ENCODE measurements at regions not wholly inside any gene's neighbourhood (a gene's known extent, or its start where the extent isn't known, plus 50 kb on each side); places are given as distances from the start of the nearest gene placed in this dataset.

DNA sequence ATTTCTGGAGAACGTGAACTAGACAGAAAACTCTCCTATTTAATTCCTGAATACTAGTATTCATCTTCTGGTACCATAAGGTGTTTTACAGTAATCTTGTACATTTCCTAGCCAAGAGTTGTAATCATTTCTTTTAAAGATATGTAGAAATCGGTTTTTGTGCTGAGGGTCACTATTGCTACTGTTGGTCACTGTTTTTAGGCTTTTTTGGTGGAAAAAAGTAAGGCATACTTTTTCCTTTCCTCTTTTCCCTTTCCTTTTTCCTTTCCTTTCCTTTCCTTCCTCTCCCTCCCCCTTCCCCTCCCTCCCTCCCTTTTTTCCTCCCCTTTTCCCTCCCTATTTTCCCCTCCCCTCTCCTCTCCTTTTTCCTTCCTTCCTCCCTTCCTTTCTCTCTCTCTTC lies 706.4 kb upstream of the GOT2 start:
- DNase-seq: no peak

DNA sequence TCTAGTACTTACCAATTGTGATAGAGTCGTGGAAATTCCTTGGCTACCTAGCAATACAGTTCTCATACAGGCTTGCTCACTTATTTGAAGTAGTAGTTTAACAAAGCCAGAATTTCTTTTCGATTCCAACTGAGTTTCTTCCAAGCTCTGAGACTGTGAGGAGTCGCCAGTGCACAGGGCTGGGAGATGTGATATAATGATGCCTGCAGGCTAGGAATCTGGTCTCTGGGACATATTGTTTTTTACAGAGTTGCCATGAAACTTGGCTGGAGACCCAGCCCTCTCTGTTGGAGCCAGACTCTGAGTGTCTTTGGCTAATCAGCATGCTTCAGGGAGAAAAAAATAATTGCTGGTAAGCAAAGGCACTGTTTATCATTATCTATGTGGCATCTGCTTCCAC lies 698.8 kb upstream of the GOT2 start:
- DNase-seq: no peak

DNA sequence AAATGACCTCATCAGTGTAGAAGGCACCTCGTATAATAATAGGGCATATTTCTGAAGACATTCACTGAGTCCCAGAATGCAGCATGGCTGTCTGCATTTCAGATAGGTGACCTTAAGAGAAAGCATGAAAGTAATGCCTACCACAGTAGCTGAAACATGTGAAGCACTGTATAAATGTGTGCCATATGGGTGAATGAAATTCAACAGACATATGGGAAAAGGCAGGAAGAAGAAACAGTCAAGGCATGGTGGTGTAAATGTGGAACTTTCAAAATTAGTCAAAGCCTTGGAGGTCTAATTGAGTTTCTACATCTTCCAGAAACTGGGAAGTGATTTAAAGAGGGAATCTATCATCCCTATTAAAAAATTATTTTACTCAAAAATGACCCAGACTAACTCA lies 698.2 kb upstream of the GOT2 start:
- no peak for DNase-seq

DNA sequence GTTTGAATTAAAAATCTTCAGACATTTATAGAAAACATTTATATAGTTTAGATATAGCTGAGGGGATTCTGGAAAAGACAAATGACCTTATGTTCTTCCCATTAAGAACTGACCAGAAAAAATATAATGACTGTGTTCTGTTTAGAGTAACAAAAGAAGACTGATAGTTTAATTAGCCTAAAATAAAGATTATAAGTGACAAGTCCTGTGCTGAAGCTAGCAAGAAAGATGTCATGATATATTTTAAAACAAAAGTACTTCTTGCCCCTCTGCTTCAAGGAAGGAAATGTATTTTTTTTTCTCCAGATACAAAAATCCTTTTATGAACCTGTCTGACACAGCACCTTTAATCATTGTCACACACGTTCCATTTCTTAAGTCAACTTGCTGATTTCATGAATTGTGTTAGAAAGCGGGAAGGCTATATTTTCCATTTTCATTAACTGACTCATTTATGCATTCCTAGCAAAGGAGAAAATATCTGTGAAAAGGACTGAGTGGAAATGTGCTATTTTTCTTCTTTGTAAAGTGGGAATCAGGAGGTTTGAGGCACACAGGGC lies 690.7 kb upstream of the GOT2 start:
- no peak for DNase-seq

DNA sequence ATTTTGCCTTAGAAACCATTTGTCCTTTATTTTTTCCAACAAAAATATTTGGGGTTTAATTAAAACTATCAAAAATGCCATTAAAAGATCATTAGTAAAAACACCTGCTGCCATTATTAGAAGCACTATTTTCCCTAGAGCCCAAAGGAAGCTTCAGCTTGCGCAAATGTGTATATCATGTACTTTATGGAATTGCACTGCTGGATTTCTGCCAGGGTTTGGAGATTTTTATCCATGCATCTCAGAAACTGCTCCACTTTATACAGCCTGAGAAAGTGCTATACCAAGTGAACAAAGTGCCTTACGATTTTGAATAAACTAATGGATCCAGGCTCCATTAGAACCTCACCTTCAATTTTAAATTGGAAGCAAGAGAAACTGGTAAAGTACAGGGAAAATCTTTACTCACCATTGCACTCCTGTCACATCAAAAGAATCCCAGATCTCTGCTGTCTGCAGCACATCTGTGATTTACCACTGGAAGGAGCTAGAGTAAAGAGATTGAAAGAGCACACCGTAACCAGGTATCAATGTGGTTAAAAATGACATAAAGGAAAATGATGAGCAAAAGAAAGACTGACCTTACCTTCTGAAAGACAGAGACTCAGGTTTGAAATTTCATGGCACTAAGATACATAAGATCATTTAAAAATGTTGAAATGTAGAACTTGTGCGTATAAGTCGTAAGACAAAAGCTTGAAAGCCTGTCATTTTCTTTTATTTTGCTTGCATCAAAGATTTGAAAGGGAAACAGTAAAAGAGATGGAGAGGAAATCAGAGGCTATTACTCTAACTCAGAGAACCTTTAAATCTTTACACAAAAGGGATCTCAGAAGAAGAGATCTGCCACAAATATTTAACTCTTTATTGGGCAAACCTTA lies 678.1 kb upstream of the GOT2 start:
- no peak for DNase-seq

DNA sequence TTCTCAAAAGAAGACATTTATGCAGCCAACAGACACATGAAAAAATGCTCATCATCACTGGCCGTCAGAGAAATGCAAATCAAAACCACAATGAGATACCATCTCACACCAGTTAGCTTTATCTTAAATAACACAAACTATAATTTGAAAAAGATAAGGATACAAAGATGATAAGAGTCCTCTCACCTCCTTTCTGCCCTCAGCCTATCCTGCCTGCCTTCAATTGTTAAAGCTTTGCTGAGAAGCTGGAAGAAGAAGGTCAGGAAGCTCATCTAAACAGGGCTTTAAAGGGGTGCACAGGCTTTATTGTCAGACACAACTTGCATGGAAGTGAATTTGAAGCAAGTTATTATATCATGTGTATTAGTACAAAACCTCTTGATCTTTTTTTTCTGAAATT lies 676.3 kb upstream of the GOT2 start:
- no peak for DNase-seq

DNA sequence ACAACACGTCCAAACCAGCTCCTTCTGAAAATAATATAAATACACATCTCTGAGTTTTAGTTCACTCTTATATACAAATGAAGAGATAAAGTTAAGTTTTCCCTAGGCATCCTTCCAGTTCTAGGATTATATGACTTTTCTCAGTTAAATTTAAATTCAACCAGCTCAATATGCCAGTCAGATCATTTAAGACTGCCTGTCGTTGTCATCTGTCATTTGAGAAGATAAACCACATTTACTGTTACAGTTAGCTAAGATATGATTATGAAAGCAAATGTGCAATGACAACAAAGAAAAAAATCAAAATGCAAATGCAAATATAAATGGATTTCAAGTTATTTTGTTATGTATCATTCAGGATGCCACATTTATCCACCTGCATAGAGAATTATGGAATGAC lies 671.7 kb upstream of the GOT2 start:
- DNase-seq: no peak

DNA sequence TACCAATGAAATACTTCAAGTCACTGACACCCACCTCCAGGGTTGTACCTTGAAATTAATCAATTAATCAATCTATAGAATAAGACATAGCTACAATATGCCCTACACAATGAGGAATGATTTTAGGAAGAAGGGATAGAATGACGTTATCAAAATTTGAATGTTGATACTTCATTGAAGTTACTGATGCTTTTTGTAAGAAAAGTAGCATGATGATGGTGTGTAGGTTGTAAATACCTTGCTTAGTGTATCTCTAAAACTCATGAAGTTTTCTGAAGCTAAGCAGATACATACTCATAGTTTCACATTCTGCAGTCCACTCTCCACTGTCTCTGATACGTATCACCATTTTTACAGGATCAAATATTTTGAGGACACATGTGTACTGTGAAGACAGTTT lies 670.4 kb upstream of the GOT2 start:
- no peak for DNase-seq

DNA sequence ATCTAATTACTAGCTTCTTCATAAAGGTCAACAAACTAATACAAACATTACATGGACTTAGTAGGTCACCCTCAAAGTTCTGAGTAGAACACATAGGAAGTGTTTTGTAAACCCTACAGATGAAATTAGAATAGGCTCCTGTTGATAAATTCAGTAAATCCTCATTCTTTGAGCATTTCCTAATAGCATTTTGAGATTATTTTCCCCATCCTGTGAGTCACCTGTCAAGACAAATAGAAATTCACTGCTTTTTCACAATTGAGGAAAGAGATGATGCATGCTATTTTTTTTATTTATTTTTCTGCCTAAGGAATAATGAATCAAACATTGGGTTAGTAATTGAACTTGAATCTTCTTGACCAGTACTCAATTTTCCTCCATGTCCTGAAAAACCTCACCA lies 666.7 kb upstream of the GOT2 start:
- DNase-seq: no peak

DNA sequence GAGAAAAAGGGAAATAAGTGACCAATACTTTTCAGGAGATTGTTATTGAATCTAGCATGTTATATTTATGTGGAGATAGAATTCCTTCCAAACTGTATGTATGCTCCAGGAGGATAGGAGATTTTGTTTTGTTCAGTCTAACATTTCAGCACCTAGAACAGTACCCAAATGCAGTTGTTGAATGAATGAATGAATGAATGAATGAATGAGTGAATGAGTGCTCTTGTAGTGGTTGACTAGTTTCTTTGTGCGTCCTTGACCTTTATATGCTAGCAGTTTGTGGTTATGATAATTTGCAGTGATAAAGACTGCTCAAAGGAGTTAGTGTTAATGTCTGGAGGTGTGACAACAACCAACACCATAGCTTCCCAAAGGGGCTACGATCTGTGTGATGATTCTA lies 663.5 kb upstream of the GOT2 start:
- no peak for DNase-seq

DNA sequence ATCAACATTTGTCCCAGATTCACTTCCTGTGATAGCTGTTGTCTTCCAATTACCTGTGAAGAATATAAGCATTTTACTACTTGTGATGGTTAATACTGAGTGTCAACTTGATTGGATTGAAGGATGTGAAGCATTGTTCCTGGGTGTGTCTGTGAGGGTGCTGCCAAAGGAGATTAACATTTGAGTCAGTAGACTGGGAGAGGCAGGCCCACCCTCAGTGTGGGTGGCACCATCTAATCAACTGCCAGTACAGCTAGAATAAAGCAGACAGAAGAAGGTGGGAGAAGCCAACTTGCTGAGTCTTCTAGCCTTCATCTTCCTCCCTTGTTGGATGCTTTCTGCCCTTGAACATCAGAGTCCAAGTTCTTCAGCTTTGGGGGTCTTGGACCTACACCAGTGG lies 660.4 kb upstream of the GOT2 start:
- no peak for DNase-seq

DNA sequence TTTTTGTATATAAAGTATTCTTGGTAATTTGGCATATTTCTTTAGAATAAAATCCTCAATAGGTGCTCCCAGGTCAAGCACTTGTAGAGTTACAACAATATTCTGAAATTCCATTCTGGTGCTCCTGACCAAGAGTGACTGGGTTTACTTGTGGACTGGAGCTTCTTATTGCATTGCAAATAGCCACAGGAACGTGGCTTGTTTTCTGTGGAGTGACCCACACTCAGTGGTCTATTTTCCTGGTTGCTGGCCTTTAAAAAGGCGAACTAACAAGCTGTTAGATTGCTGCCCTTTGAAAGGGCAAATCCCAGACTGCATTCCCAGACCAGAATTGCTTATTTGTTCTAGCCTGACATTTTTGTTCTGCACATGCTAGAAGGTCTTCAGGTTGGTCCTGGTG lies 658.8 kb upstream of the GOT2 start:
- no peak for DNase-seq

DNA sequence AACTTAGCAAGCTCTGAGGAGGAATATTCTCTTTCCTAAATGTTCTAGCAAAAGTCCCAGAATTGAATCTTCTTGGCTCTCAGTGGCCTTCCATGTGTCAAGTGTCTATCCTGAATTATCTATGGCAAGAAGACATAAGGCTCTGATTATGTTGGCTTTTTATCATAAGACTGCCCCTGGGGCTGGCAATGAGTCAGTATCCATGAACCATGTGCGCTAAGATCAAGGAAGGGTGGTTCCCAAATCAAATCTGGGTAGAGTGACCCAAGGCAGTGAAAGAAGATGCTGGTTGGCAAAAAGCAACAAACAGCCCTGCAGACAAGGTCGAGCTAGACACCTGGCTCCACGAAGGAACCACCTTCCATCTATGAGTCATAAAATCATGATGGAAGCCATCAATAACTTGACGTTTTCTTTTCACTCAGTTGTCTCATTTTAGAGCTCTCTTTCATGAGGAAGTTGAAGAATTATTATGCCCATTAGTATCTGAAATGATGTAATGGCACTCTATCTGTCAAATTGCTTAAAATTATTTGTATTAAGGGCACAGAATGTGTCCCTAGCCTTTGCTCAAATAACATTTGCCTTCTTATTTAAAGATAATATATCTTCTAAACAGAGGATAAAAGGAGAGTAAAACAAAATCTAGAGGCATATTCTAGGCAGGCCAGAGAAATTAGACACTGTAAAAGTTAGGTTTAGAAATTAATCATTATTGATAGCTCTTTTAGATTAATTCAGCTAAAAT lies 657.7 kb upstream of the GOT2 start:
- no peak for DNase-seq

DNA sequence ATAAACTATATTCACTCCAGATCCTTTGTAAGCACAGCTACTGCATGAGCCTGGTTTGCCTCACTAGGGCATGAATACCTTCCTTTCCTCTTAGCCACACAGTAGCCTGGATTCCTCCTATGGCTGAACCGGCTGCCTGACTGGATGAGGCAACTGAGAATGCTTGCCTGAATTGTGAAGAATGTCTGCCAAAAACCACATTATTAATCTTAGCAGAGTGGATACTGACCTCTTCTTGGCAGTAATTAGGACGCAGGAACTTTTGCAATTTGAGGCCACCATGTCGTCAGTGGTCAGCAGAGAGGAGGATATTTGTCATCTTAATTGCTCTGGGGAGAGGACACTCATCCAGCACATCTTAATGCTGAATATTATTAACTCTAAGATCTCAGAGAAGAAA lies 651.8 kb upstream of the GOT2 start:
- DNase-seq: no peak

DNA sequence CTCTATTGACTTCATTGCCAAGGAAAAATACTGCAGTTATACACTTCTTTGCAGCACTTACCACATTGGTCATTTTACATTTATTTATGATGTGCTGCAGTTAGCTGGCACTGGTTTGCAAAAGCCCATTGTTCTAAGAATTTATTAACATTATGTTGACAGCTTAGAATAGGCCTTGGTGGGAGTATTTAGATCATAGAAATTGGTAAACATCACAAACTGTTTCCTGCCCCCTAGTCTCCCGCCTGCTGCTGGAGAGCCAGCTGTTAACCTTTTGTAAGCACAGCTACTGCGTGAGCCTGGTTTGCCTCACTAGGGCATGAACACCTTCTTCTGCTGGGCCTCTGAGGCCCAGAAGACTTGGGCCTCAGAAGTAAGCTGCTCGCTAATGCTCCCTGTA lies 651.4 kb upstream of the GOT2 start:
- no peak for DNase-seq

DNA sequence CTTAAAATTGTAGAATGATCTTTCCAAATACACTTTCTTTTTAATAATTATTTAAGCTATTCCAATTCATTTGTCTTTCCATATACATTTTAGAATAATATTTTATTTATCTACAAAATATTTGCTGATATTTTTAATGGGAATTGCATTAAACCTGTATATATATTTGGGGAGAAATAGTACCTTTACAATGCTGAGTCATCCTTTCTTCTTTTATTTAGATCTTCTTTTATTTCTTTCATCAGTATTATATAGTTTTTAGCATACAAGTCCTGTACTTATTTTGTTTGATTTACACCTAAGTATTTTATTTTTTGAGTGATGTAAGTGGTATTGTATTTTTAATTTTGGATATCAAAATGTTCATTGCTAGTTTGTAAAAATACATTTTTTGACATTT lies 639.5 kb upstream of the GOT2 start:
- DNase-seq: no peak

DNA sequence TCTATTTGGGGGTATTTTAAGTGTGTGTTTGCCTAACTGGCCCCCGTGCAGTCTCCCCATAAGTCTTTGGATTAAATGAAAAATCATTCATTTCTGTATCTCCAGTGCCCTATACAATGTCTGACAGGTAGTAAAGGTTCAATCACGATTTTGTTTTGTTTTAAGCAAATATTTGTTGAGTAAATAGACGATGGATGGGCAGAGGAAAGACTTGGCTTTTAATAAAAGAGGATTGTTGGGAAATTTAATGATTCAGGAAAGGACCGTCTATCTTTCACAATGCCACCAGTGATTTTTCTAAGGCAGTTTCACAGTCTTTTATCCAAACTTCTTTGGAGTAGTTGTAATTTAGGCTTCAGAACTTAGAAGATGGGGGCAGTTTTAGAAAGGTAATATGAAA lies 636.6 kb upstream of the GOT2 start:
- no peak for DNase-seq

DNA sequence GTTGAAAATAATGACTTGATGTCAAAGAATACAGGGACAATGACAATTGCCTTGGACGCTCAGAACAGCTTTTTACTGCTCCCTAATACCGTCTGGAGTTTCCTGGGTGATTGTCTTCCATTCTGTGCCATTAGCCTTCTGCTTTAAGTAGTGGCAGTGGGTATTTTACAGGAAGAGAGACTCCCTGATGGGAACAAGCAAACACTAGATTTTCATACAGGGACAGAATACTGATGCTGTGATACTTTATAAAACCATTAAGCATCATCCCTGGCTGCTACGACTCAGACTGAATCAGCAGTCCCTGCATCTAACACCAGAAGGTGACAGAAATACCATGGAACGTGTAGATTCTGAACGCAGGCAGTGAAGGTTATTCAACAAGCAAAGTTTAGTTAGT lies 635.4 kb upstream of the GOT2 start:
- no peak for DNase-seq

DNA sequence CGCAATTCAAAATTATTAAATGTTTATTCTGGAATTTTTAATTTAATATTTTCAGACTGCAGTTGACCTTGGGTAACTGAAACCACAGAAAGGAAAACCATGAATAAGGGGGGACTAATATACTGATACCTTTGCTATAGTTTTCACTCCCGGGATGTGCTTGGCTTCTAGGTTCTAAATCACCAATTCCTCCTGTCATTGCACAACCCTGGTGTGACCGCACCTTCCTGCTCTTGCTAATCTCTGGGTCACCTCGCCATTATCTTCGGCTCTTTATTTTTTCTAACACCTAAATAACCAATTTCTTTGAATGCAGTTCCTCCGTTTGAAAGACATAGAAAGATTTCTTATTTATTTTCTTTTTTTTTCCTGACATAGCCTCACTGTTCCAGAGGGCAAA lies 634.5 kb upstream of the GOT2 start:
- DNase-seq: no peak

DNA sequence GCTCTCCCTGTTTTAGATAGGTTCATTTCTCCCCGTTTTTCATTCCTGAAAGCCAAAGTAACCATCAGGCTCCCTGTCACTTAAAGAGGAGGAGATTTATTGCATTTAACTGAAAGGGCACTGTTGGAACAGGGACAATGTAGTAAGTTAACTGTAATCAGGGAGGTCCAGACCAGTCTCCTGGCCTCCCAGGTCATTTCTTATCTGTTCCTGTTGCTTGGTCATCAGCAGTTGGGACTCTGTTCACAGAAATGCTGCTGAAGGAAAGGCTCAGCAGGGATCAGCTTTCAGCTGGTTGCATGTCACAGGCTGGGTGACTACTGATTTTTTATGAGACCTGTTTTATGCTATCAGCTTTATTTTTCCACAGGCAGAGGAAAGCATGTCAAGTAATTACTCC lies 622.6 kb upstream of the GOT2 start:
- no peak for DNase-seq

DNA sequence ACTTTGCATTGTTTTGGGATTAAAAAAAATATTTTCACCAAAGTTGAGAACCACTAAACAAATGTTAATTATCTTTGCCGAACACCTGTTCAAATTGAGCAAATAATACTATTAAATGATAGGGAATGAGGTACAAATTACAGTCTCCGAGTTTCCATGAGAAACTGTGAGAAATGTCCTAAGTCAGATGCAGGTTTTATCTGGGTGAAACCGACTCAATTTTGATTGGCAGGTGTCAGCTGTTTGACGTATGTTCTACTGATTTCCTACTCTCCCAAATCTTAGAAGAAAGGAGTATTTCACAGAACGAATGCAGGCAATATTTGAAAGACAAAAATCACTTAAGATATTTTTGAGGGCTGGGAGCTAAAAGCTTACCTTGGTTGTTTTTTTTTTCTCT lies 622.0 kb upstream of the GOT2 start:
- no peak for DNase-seq

DNA sequence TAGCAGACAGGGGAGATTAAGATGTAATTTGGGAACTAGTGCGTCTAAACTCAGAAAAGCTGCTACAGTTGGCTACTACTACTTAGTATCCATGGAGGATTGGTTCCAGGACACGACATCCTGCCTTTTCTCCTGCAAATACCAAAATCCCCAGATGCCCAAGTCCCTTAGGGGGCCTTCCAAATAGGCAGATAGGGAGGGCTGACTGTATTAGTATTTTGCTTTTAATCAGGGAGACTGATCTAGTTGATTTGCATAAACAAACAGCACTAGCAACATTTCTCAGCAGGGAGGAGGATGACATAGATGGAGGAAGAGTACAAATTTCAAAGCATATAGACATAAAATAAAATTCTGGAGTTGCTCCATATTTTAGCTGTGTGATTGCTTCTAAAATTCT lies 621.6 kb upstream of the GOT2 start:
- DNase-seq: no peak

DNA sequence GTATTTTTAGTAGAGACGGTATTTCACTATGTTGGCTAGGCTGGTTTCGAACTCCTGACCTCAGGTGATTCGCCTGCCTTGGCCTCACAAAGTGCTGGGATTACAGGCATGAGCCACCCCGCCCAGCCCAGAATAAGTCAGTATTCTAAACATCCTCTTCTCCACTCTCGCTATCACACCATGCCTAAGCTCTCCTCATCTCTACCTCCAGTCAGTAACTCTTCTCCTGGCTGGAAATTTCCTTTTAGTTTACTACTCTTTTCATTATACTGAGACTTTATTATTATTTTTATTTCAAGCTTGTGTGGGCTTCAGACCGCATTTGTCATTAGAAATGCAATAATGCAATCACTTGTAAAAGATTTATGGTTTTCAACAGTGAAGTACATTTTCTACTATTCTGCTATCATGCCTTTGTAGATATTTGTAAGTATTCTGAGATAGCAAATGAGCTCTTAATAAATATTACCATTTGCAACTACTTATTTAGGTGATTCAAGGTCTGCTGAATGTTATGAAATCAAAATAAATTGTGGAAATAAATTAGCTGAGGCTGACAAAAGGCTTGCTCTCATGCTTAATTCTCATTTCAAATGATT lies 617.3 kb upstream of the GOT2 start:
- DNase-seq: no peak

DNA sequence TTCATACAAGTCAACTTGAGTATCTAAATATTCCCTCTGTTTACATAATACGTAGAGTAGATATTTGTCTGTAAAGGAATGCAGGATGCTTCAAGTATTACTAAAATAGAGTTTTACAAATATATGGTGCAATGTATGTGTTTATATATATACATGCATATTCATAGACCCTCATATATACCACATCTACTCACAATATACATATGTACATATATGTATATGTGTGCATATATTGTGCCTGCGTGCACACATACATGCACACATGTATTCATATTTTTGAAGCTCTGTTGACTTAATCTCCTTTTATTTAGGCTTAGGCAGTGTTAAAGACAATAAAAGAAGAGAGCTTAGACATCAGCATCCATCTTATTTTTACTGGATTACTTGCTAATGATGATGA lies 616.6 kb upstream of the GOT2 start:
- DNase-seq: no peak

Measured in activated effector memory CD4-positive, alpha-beta T cell treated with anti-CD3 and anti-CD28 coated beads, Interleukin-2, amount 50 U/mL, for 16 hours (primary cell).